ENCODE measurements at regions not wholly inside any gene's neighbourhood (a gene's known extent, or its start where the extent isn't known, plus 50 kb on each side); places are given as distances from the start of the nearest gene placed in this dataset.

DNA sequence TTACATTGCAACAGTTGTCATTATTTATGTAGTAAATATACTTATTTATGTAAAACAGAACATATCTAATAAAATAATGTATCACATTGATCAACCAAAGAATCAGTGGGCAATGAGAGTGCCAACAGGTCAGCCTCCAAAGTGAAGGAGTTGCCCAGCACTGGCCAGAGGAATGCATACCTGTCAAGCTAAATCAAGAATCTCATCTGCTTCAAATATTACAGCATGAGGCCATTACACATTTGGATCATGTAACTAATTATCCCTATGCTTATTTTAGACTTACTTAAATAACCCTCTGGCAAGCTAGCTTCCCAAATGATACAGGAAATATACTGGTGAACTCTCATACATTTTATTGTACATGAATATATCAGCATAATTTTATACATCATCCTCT, 1211.7 kb upstream of the ACVR2A start:
- TF ChIP-seq, protein P1, sequence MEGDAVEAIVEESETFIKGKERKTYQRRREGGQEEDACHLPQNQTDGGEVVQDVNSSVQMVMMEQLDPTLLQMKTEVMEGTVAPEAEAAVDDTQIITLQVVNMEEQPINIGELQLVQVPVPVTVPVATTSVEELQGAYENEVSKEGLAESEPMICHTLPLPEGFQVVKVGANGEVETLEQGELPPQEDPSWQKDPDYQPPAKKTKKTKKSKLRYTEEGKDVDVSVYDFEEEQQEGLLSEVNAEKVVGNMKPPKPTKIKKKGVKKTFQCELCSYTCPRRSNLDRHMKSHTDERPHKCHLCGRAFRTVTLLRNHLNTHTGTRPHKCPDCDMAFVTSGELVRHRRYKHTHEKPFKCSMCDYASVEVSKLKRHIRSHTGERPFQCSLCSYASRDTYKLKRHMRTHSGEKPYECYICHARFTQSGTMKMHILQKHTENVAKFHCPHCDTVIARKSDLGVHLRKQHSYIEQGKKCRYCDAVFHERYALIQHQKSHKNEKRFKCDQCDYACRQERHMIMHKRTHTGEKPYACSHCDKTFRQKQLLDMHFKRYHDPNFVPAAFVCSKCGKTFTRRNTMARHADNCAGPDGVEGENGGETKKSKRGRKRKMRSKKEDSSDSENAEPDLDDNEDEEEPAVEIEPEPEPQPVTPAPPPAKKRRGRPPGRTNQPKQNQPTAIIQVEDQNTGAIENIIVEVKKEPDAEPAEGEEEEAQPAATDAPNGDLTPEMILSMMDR (IDR thresholded peaks at IDR 0.05), result no peak
- TF ChIP-seq POLR2A (IDR thresholded peaks at IDR 0.05), result no peak
- no peak for TF ChIP-seq POLR2AphosphoS5 (IDR thresholded peaks at IDR 0.05)
- TF ChIP-seq EP300 (IDR thresholded peaks at IDR 0.05), result no peak

All from sigmoid colon (tissue), 4 donors.